K562 (cell line): ENCODE measurements at regions not wholly inside any gene's neighbourhood (a gene's known extent, or its start where the extent isn't known, plus 50 kb on each side); places are given as distances from the start of the nearest gene placed in this dataset.

Experiments
- CBX8 ChIP-seq: fragments of 200-600 bp; sonication (generic); IDR thresholded peaks from 2 replicates; pipeline ENCODE4 v1.6.1; 2012; ENCODE audit warnings: borderline replicate concordance, mixed run types, low read depth, mild to moderate bottlenecking, moderate library complexity, mixed read lengths, low read length, control low read depth, inconsistent platforms; ENCODE audit not compliant: poor library complexity, severe bottlenecking; ENCODE audit errors: extremely low read depth
- CREM ChIP-seq: IDR thresholded peaks from 2 replicates; pipeline ENCODE4 v1.6.1; 2014; ENCODE audit warnings: antibody characterized with exemption, low read depth
- DEAF1 ChIP-seq: fragments of 450-650 bp; formaldehyde crosslinking; IDR thresholded peaks from 2 replicates; pipeline ENCODE4 v1.4.0; 2020; ENCODE audit warnings: mild to moderate bottlenecking, moderate library complexity
- HDAC2 ChIP-seq: fragments of 450-650 bp; IDR thresholded peaks from 2 replicates; pipeline ENCODE4 v1.6.1; 2016; ENCODE audit warnings: mild to moderate bottlenecking
- KLF1 ChIP-seq: fragments of 450-650 bp; IDR thresholded peaks from 2 replicates; pipeline ENCODE4 v1.6.1; 2016; ENCODE audit warnings: missing genetic modification characterization, missing compliant biosample characterization
- POLR2AphosphoS5 ChIP-seq: IDR thresholded peaks from 2 replicates; pipeline ENCODE4 v1.6.1; 2011; ENCODE audit warnings: mild to moderate bottlenecking, low read depth, low read length, moderate library complexity; ENCODE audit not compliant: control insufficient read depth, insufficient read depth
- RHOXF2B ChIP-seq: fragments of 250-450 bp; sonication (Bioruptor Pico); conservative IDR thresholded peaks from 2 replicates; pipeline ENCODE4 v1.5.1; 2021
- RREB1 ChIP-seq: fragments of 250-450 bp; sonication (Bioruptor Pico); IDR thresholded peaks from 2 replicates; pipeline ENCODE4 v1.4.0; 2020
- SIN3A ChIP-seq, 2 experiments: fragments of 150-350 bp in 1 of 2; IDR thresholded peaks; 2 replicates each; pipeline ENCODE4 v1.6.1; 2011 to 2016; ENCODE audit warnings: borderline replicate concordance in 2 of 2, low read depth in 2 of 2, low read length in 2 of 2, mild to moderate bottlenecking in 2 of 2, moderate library complexity in 2 of 2; ENCODE audit not compliant: control insufficient read depth in 1 of 2
- SIN3B ChIP-seq: fragments of 450-650 bp; IDR thresholded peaks from 2 replicates; pipeline ENCODE4 v1.6.1; 2017; ENCODE audit warnings: low read depth, mild to moderate bottlenecking, moderate library complexity
- SMAD1 ChIP-seq: fragments of 150-350 bp; IDR thresholded peaks from 2 replicates; pipeline ENCODE4 v1.6.1; 2014; ENCODE audit warnings: low read length, low read depth; ENCODE audit not compliant: partially characterized antibody
- SRSF7 ChIP-seq: fragments of 200-400 bp; formaldehyde crosslinking; optimal IDR thresholded peaks from 2 replicates; pipeline ENCODE3; 2017; ENCODE audit warnings: mild to moderate bottlenecking, low read depth, low read length
- ZBTB9 ChIP-seq: fragments of 450-650 bp; formaldehyde crosslinking; IDR thresholded peaks from 2 replicates; pipeline ENCODE4 v1.4.0; 2020; ENCODE audit warnings: mild to moderate bottlenecking, moderate library complexity
- ZNF740 ChIP-seq, 3 experiments: fragments of 200-800 bp in 1 of 3; sonication (Bioruptor generic) in 1 of 3; sonication (generic) in 1 of 3; formaldehyde crosslinking in 1 of 3; IDR thresholded peaks; 2 replicates each; pipeline versions ENCODE4 v1.6.1 to v1.8.0; 2016 to 2022; ENCODE audit warnings: mild to moderate bottlenecking in 2 of 3, missing compliant biosample characterization in 2 of 3, missing genetic modification characterization in 2 of 3, missing genetic modification reagents in 1 of 3

GRCh38 chr6:27141529-27142015, 105.9 kb upstream of the PRSS16 start (continued):
- no peak for TF ChIP-seq ZBTB9 (CRISPR knock-in tag)
- TF ChIP-seq KLF1 (tag) = no peak
- no peak for TF ChIP-seq SRSF7
- TF ChIP-seq ZNF740 (CRISPR knock-in tag; IDR thresholded peaks at IDR 0.05) = no peak
- no peak for TF ChIP-seq ZNF740 (tag; IDR thresholded peaks at IDR 0.05)
- no peak for TF ChIP-seq SMAD1
- no peak for TF ChIP-seq RHOXF2B (CRISPR knock-in tag)
- TF ChIP-seq RREB1 (CRISPR knock-in tag) = no peak
- no peak for TF ChIP-seq DEAF1 (CRISPR knock-in tag)
- no peak for TF ChIP-seq SIN3B
- no peak for TF ChIP-seq CBX8
- TF ChIP-seq SIN3A (IDR thresholded peaks at IDR 0.05; ENCODE audit: borderline replicate concordance in 2 of 2, control insufficient read depth in 1 of 2, low read depth in 2 of 2, low read length in 2 of 2) = peak in 1 of 2 experiments; percentile 43; a peak in 1 of 4 replicates
- TF ChIP-seq POLR2AphosphoS5 = peak; percentile 94
- TF ChIP-seq HDAC2 = no peak
- TF ChIP-seq CREM = no peak
